AG09319 (cell line): ENCODE measurements at regions not wholly inside any gene's neighbourhood (a gene's known extent, or its start where the extent isn't known, plus 50 kb on each side); places are given as distances from the start of the nearest gene placed in this dataset.
"Not testable (repeated sequence)": the region's sequence is repeated elsewhere in the genome, so short reads cannot be mapped to it uniquely, and the experiment has no call there.

Experiments used
- DNase-seq: peaks from one replicate; pipeline ENCODE4 v3.0.0-alpha.2; 2010; ENCODE audit warnings: low read depth; ENCODE audit errors: extremely low read depth
- TF ChIP-seq, protein P1 (sequence below): IDR thresholded peaks from 2 replicates; pipeline ENCODE4 v1.5.1; 2011; ENCODE audit warnings: low read depth, mild to moderate bottlenecking, inconsistent platforms, low read length, moderate library complexity

DNA sequence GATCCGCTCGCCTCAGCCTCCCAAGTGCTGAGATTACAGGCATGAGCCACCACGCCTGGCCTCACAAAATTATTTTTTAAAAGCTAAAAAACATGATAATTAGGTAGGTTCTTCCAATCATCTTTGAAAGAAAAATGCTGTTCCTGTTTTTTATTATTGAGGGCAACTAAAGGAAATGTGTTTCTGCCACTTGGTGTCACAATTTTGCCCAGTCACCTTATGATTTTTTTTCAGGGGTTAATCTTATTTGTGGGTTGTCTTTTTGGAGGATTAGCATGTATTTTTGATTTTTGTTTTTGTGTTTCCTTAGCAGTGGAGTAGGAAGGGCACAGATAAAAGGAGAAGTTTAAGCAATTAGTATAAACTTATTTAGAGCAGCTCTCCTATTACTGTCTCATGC, 79.8 kb downstream of the PRORP start:
- no peak for DNase-seq
- TF ChIP-seq, protein P1, sequence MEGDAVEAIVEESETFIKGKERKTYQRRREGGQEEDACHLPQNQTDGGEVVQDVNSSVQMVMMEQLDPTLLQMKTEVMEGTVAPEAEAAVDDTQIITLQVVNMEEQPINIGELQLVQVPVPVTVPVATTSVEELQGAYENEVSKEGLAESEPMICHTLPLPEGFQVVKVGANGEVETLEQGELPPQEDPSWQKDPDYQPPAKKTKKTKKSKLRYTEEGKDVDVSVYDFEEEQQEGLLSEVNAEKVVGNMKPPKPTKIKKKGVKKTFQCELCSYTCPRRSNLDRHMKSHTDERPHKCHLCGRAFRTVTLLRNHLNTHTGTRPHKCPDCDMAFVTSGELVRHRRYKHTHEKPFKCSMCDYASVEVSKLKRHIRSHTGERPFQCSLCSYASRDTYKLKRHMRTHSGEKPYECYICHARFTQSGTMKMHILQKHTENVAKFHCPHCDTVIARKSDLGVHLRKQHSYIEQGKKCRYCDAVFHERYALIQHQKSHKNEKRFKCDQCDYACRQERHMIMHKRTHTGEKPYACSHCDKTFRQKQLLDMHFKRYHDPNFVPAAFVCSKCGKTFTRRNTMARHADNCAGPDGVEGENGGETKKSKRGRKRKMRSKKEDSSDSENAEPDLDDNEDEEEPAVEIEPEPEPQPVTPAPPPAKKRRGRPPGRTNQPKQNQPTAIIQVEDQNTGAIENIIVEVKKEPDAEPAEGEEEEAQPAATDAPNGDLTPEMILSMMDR, result no peak

DNA sequence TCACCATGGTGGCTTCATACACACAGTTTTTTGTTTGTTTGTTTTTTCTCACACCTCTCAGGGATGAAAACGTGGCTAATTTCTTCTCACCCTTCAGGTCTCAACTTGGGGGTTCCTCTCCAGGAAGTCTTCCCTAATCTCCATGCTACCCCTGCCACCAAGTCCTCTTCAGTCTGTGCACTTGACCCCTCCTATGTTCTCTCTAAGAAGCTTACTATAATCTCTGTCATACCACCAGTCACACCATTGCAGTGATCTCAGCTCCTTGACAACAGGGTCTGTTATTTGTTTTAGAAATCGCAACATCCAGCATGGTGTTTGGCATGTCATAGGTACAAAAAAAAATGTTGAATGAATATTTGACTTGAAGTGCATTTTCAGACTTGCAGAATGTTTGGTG, 83.4 kb downstream of the PRORP start:
- no peak for DNase-seq
- TF ChIP-seq, protein P1, result no peak

DNA sequence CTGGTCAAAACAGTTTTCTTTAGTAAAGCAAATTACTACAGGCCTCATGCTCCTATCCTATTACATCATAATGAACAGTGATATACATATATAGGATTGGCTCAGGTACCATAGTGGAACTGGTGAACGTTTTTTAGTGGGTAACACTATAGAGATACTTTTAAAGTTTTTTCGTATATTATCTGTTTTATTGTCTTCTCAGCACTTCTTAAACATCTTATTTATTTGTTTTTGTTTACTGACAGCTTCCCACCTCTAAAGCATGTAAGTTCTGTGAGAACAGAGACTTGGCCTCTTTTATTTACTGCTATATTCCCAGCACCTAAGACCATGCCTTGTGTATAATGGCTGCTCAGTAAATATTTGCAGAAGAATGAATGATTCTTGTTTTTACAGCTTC, 81.1 kb upstream of the PSMA6 start:
- no peak for DNase-seq
- TF ChIP-seq, protein P1, result no peak

DNA sequence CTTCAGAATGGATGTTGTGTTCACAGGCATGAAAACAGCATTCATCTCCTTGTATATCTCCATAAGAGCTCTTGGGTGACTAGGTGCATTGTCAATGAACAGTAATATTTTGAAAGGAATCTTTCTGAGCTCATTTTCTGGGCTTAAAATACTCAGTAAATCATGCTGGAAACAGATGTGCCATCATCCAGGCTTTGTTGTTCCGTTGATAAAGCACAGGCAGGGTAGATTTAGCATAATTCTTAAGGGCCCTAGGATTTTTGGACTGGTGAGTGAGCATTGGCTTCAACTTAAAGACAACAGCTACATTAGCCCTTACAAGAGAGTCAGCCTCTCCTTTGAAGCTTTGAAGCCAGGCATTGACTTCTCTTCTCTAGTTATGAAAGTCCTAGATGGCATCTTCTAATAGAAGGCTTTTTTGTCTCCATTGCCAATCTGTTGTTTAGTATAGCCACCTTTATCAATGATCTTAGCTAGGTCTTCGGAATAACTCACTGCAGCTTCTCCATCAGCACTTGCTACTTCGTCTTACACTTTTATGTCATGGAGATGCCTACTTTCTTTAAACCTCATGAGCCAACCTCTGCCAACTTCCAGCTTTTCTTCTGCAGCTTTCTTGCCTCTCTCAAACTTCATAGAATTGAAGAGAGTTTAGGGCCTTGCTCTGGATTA, 79.6 kb upstream of the PSMA6 start:
- DNase-seq, result no peak
- TF ChIP-seq, protein P1, result no peak

DNA sequence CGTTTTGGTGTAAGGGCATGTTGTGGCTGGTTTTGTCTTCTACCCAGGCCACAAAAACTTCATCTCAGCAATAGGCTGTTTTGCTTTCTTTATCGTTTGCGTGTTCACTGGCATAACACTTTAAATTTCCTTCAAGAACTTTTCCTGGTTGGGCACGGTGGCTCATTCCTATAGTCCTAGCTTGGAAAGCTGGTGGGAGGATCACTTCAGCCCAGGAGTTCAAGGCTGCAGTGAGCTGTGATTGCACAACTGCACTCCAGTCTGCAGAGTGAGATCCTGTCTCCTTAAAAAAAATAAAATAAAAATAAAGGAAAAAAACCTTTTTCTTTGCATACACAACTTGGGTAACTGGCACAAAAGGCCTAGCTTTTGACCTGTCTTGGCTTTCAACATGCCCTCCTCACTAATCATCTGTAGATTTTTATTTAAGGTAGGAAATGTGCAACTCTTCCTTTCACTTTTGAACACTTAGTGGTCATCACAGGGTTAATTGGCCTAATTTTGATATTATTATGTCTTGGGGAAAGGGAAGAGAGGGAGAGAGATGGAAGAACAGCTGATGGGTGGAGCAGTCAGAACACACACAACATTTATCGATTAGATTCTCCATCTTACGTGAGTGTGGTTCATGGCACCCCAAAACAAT, 78.9 kb upstream of the PSMA6 start:
- no peak for DNase-seq
- TF ChIP-seq, protein P1, result no peak

DNA sequence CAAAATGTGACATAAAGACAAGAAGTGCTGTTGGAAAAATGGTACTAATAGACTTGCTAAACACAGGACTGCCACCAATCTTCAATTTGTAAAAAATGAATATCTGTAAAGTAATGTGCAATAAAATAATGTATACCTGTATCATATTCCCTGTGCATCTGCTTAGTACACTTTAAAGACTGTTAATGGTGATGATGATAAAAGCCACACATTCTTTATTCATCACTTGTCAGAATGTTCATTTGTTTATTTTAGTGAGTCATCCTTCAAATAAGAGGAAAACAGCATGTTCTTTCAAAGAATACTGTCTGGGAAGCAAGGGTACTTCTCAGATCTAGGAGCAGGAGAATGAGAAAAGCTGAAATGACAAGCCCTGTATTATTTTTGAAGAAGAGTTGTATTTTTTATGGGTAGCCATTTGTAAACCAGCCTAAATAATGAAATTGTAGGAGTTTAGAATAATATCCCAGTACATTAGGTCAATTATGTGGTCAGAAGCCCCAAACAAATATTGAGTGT, 78.3 kb upstream of the PSMA6 start:
- no peak for DNase-seq
- TF ChIP-seq, protein P1, result no peak

DNA sequence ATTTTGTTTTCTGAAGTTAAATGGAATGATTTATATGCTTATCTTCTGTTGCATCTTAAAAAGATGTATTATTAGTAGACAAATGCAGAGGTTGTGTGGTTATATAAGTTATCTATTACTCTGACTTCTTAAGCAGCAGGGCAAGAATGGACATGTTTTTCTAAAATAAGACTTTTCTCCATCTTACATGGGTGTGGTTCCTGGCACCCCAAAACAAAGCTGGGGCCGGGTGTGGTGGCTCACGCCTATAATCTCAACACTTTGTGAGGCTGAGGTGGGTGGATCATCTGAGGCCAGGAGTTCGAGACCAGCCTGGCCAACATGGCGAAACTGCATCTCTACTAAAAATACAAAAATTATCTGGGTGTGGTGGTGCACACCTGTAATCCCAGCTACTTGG, 77.8 kb upstream of the PSMA6 start:
- not testable (repeated sequence) for DNase-seq
